Cardiac fibroblast (primary cell): ENCODE measurements at regions not wholly inside any gene's neighbourhood (a gene's known extent, or its start where the extent isn't known, plus 50 kb on each side); places are given as distances from the start of the nearest gene placed in this dataset.

Experiments used
- DNase-seq, 2 donors: peaks; one replicate each; pipeline versions ENCODE4 v3.0.0 to v3.0.0-alpha.2; 2010; ENCODE audit warnings: low read depth in 2 of 2
- H3K4me3 ChIP-seq, 2 donors: replicated peaks in 1 of 2; 1 replicate in 1 of 2; 2 replicates in 1 of 2; pipeline ENCODE4 v1.5.1; 2011; ENCODE audit warnings: low read depth in 2 of 2, low read length in 2 of 2, mild to moderate bottlenecking in 2 of 2, moderate library complexity in 1 of 2
- TF ChIP-seq, protein P1 (sequence below): IDR thresholded peaks from one replicate; pipeline ENCODE4 v1.5.1; 2011; ENCODE audit warnings: low read depth, mild to moderate bottlenecking, low read length, inconsistent platforms

DNA sequence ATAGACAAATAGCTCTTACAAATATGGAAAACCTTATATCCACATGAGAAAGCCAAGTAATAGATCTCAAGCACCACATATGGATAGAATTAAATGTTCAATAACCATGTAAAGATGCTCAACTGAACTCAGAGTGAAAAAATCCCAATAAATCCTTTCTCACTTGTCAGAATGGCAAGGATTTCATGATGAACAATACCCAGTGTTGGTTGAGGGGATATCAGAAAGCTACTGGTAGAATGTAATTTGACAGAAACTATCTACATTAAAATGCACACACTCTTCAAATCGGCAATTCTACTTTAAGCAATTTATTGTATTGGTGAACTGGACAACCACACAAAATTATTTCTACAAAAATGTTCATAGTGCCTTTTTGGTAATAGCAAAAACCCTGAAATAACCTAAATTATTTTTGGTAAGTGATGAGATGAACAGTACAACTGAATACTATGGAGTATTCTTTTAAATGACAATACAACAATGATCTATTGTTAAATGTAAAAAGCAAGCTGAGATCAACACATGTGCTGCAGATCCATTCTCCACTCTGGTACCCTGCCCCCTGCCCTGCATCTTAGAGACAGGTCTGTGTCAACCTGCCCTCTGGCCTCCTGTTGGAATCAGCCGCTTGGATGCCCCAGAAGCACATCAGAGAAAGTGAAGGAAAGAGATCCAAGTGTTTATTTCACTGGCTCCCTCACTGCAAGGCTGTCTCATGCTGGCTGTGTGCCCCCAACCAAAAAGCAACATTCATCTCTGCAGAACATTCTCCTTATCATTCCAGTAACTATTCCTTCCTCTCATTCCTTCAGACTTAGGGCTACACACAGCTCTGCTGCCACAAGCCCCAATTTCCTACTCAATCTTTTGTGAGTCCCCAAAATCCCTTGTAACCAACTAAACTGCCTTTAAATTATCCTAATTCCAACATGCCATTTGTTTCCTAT, 442.5 kb downstream of the LRATD1 start:
- no peak for DNase-seq
- TF ChIP-seq, protein P1, sequence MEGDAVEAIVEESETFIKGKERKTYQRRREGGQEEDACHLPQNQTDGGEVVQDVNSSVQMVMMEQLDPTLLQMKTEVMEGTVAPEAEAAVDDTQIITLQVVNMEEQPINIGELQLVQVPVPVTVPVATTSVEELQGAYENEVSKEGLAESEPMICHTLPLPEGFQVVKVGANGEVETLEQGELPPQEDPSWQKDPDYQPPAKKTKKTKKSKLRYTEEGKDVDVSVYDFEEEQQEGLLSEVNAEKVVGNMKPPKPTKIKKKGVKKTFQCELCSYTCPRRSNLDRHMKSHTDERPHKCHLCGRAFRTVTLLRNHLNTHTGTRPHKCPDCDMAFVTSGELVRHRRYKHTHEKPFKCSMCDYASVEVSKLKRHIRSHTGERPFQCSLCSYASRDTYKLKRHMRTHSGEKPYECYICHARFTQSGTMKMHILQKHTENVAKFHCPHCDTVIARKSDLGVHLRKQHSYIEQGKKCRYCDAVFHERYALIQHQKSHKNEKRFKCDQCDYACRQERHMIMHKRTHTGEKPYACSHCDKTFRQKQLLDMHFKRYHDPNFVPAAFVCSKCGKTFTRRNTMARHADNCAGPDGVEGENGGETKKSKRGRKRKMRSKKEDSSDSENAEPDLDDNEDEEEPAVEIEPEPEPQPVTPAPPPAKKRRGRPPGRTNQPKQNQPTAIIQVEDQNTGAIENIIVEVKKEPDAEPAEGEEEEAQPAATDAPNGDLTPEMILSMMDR: no peak
- H3K4me3 ChIP-seq: no peak overlapping the region

- no peak for DNase-seq
- H3K4me3 ChIP-seq: no peak overlapping the region
- TF ChIP-seq, protein P1: no peak
These were observed 444.2 kb downstream of the LRATD1 start for GRCh38 chr2:15076668-15077067.

GRCh38 chr2:15081356-15081755, 448.8 kb downstream of the LRATD1 start:
- DNase-seq: no peak
- TF ChIP-seq, protein P1: no peak
- H3K4me3 ChIP-seq: no peak overlapping the region

GRCh38 chr2:15082105-15083058, 449.9 kb downstream of the LRATD1 start:
- no peak for DNase-seq
- H3K4me3 ChIP-seq: no peak overlapping the region

GRCh38 chr2:15084826-15085489, 452.4 kb downstream of the LRATD1 start:
- no peak overlapping the region for H3K4me3 ChIP-seq
- TF ChIP-seq, protein P1: no peak
- no peak for DNase-seq

More at GRCh38 chr2:15082105-15083058, 449.9 kb downstream of the LRATD1 start:
- TF ChIP-seq, protein P1: no peak

GRCh38 chr2:15092181-15092580, 459.7 kb downstream of the LRATD1 start:
- no peak overlapping the region for H3K4me3 ChIP-seq
- TF ChIP-seq, protein P1: no peak
- DNase-seq: no peak
